SIG-M5 treated with dmso at 0.1 percent for 504 hours (cell line): ENCODE measurements at regions not wholly inside any gene's neighbourhood (a gene's known extent, or its start where the extent isn't known, plus 50 kb on each side); places are given as distances from the start of the nearest gene placed in this dataset.
"Not testable (repeated sequence)": the region's sequence is repeated elsewhere in the genome, so short reads cannot be mapped to it uniquely, and the experiment has no call there.

ENCODE experiments used
- DNase-seq: peaks from one replicate; lab custom pipeline; 2025; ENCODE audit not compliant: unreplicated experiment; lab: John Stamatoyannopoulos, UW

DNA sequence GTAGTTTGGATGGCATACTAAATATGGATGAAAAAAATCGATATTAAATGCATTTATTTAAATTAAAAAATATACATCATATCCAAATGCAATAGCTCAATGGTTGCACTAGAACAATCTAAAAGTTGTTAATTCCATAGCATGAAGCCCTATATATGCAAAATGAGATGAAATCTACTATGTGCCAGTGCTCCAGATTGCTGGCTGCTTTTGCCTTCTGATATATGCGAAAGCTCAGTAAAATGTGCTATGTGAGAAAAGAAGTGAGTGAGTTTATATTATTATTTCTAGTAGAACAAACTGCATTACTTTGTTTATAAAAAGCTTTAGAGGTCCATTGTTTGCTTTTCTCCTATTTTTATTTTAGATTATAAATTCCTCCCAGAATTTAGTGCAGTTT, 186.7 kb downstream of the MAT2B start:
- no peak for DNase-seq

DNA sequence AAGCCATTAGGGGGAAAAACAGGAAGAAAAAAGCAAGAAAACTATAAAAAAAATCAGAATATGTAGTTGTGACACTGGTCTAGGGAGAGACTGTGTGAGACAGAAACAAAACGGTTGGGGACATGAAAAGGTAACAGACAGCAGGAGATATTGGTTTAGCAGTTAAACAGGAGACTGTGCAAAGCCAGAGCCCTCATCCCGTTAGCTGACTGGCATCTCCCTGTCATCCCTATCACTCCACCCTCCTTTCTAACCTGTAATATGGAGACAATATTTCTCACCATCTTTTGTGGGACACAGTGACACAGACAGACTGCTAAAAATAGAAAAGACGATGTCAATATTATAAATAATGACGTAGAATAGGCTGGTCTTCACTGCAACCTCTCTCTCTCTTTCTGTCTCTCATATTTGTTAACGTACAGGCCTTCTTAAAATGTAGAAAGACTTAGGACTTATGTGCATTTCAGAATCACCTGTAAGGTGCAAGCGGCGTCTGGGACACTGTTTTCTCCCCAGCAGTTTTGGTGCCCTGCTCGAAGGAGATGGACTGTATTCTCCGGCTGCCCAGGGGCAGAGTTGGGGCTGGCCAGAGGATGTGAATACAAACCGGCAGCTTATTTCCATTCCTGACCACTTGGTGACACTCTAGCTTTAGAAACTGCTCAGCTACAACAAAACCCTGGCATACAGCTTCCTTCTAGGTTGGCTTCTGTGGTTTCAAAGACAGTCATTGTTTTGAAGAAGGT, 190.6 kb downstream of the MAT2B start:
- peak; percentile 72 for DNase-seq

DNA sequence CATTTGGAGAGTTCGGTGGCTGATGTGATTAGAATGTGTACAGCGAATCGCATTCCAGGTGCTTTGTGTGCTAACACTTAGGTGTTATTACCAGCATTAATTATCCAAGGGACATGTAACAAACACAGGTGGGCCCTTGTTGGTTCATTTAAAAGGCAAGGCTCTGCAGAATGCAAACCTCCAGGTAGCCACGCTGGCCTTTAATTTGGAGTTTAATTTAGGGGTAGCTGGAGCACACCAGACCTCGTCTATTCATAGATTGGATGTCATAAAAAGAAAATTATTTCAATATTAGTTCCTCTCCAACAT, 191.1 kb downstream of the MAT2B start:
- no peak for DNase-seq

DNA sequence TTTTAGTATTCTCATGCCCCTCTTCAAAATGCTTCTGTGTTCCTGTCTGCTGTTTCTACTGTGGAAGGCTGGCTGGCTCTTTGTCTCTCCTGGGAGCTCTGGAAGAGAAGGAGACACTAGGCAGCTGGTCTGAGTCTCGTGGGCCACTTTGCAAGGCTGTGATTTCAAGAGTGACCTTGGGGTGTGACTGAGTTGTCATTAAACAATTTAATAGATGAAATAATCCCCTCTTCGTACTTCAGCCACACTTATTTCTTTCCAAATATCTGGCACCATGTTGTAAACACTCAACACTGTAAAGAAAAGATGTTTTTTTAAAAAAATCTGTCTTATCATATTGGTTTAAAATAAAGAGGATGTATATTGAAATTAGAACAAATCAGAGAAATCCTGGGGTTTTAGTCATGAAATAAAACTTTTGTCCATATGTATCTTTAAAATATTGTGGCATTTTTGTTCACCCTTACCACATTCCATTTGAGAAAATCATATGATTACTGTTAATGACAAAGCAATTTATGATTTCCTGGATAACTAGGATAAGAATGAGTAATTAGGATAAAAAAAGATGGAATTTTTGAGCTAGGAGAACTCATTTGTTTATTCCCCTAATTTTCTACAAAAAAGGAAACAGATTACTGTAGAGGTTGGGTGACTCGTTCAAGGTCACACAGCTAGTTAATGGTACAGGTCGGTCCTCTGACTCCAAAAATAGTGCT, 200.8 kb downstream of the MAT2B start:
- no peak for DNase-seq

DNA sequence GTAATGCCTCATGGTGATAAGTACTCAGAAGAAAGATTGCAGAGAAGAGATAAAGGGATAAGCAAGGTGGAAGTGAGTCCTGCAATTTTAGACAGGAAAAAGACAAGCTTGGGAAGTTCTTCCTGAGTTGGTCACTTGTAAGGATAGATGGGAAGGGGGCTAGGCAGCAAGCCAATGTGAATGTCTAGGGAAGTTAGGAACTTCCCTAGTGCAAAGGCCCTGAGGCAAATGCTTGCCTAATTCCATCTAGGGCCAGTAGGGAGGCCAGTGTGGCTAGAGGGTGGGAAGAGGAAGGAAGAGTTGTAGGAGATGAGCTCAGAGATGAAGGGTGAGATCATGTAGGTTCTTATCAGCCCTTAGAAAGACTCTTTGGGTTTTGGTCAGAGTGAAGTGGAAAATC, 206.6 kb downstream of the MAT2B start:
- DNase-seq, result no peak

DNA sequence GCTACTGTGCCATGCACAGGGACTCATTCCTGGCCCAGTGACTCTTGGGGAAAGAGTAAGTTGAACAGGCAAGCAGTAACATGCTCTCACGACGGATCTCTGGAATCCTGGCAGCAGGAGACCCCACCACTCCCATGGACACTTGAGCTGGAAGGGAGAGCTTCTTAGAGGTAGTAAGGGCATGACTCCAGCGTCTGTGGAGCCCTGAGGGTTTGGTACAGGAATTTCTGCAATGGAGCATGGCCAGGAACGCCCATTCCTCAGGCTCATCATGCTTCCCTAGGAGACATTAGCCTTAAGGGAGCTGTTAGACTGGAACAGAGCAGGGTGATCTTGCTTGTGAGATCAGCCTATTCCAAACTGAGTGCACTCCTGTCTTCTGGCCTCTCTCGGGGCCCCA, 212.9 kb downstream of the MAT2B start:
- DNase-seq, result no peak

DNA sequence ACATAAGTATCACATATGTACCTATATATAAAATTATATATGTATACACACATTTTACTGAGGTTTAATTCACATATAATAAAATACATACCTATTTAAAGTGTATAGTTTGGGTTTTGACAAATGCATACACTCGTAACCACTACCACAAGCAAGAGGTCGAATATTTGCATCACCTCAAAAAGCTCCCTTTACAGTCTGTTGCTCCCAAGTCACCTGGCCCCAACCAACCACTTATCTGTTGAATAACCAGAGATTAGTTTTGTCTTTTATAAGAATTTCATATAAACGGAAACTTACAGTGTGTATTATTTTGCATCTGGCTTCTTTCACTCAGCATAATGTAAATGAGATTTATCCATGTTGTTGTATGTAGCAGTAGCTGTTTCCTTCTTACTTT, 218.9 kb downstream of the MAT2B start:
- no peak for DNase-seq

DNA sequence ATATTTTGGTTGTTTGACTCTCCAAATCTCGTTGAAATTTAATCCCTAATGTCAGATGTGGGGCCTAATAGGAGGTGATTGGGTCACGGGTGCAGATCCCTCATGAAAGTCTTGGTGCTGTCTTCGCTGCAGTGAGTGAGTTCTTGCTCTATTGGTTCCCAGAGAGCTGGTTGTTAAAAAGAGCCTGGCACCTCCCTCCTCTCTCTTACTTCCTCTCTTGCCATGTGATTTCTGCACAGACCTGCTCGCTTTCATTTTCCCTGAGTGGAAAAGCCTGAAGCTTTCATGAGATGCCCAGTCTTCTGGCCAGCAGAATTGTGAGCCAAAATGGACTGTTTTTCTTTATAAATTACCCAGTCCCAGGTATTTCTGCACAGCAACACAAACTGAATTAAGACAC, 221.6 kb downstream of the MAT2B start:
- DNase-seq, result no peak

DNA sequence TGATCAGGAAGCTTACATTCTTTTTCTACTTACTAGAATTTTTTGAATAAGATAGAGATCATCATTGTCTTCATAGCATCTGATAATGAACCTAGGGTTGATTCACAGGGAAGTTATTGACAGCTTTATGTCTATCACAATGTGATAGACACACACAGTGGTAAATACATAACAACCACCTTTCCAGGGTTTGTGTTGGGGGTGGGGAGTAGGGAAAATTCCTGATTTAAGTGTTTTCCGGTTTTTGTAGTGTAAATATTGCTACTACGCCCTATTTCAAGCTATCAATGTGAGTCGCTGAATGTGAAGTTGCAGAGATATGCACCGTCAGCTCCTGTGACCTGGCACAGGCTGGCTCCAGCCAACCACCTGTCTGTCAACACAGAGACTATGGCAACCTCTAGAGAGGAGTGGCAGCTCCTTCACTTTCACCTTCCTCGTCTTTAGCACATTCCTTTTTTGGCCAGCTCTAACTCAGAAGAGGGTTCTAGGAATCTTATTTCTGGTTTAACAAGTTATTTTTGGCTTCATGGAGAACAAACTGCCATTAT, 224.9 kb downstream of the MAT2B start:
- no peak for DNase-seq

DNA sequence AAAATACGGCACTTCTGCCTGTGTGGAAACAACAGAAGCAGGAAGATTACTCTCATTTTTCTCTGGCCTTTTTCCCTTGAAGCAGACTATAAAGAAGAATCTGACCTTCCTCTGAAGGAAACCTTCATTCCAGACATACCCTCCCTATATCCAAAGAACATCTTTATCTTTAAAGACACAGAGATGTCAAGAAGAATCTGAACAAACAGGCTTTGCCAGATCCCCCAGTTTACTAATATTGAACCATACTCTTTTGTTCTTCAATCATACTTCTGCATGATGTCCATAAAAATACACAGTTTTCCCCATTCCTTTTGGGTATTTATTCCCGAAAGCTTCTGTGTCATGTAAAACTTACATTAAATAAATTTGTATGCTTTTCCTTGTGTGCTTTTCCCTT, 225.8 kb downstream of the MAT2B start:
- no peak for DNase-seq

DNA sequence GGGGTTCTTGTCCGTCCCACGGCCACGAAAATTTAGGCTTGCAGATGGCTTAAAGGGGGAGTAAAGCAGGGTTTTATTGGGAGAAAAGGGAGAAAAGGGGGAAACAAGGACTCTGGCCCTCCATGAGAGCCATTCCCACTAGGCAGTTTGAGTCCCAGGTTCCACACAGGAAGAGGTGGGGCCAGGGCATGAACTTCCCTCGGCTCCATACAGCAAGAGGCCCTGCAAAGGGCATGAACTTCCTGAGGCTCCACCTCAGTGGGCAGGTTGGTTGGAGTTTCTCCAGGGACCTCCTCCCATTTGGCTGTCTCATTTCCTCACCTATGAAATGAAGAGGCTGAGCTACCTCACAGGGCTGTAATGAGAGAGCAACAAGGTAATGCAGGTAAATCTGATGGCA, 229.7 kb downstream of the MAT2B start:
- DNase-seq, result no peak

DNA sequence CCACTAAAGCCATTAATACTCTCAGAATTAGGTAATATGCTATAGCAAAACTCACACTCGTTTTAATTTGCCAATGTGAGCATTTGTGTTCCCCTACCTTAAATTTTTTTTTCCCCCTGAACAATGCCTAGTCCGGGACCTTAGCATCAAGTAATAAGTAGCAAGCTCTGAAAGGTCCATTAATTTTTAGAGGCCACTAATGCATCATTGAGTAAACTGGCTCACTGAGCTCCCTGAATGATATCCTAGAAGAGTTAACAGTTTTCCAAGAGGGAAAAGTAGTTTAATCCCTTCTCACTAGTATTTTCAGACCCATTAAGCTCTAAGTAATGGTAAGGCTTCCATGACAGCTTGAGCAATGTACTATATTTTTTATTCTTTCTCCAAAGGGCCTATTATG, 242.2 kb downstream of the MAT2B start:
- no peak for DNase-seq

DNA sequence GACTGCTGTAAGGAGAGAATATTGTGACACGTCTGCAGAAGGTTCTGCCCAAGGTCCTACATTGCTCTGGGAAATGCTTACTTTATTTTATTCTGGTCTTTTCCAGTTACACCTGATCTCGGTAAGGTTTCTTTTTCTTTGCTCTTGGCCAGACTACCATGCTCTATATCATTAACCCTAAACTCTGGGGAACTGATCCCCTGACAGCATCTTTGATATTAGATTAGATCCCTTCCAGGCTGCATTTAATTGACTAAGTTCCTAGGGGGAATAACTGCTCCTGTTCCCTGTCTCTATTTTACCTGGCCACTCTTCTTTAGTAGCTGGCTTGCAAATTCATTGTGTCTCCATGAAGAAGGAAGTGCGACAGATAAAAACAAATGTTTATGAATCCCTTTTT, 243.5 kb downstream of the MAT2B start:
- no peak for DNase-seq

DNA sequence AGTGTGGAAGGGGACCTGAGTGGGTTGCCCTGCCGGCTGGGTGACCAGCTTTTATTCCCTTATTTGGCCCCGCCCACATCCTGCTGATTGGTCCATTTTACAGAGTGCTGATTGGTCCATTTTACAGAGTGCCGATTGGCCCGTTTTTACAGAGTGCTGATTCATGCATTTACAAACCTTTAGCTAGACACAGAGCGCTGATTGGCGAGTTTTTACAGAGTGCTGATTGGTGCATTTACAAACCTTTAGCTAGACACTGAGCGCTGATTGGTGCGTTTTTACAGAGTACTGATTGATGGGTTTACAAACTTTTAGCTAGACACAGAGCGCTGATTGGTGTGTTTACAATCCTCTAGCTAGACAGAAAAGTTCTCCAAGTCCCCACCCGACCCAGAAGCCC, 245.0 kb downstream of the MAT2B start:
- not testable (repeated sequence) for DNase-seq

DNA sequence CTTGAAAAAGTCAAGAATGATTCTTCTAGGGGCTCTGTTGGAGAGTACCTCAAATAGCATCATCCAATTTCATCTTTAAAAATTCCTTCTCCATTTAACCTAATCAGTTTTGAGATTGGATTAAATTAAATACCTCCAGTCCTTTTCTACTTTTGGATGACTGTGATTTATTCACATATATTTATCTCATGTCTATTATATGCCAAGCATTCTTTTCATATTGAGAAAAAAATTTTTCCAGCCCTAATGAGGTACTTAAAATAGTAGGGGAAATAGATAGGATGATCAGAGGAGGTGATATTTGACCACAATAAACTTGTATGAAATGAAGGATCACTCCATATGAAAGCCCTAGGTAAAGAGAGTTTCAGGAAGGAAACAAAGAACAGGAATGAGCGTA, 250.1 kb downstream of the MAT2B start:
- DNase-seq, result no peak

DNA sequence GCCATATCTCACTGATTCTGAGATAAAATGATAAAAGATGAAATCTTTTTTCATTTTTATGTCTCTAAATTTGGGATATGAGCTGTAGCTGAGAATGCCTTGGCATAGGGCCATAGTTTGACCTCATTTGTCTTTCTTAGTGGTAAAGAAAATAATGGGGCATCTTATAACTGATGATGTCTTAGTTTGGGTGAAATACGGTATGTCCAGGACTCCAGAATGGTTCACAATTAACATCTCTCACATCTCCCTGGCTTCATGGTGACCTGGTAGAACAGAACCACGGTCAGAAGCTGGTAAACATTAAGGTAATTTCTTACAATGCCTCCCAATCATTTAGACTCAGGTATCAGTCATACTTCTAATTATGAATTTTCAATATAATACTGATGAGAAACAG, 250.8 kb downstream of the MAT2B start:
- no peak for DNase-seq

DNA sequence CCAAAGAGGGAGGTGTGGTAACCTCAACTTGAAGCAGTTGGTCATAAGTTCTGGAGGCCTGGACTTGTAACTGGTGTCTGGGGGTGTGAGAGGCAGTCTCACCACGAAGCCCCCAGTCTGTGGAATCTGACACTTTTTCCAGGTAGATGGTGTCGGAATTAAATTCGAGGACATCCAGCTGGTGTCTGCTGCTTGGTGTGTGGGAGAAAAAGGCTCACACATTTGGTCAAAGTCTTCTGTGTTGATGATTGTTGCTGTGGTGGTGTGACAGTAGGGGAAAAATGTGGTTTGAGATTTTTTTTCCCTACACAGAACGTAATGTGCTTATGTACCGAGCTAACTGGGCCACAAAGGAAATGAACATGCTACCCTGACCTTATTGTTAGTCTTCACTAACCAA, 251.9 kb downstream of the MAT2B start:
- DNase-seq, result no peak

DNA sequence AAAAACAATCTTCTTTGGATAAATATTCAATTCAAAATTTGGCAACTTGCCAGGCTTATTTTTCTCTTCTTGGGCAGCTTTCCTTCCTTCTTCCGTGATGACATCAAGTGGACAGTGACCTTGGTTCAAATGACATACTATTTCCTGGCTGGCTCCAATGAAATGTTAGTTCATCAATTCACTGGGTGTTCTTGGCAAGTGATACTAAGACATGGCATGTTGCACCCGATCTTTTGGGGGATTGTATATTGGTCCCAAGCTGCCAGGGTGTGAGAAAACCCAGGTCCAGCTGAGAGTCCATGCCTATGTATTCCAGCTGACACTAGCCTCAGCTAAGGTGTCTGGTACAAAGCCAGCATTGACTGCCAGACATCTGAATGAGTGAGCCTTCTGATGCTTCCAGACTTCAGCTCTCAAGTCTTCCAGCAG, 252.9 kb downstream of the MAT2B start:
- DNase-seq, result no peak

DNA sequence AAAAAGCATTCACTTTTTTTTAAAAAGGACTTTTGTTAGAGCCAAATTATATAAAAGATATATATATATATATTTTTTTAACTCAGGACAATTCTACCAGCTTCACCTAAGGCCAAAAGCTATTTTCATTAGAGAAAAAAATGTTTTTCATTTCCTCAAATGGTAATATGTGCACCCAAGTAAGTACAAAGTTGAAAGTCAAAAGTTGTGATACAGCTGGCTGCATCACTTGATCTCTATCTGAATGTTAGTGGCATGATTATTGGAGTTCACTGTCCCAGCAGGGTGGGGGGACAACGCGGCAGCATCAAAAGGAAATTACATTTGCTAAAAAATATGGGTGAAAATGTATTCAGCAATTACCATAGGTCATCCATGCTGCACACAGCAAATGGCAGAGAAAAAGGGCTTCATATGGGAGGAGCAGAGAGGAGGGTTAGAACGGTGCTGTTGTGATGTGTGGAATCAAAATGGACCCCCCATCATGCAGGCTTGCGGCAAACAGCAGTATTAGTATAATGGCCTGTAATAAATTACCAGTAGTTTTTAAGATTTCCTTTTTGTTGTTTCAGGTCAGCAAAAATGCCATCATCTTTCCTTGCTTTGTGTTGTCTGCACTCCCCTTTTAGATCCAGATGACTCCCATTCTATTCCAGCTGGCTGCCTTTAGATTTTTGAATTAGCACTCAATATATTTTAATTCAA, 253.7 kb downstream of the MAT2B start:
- no peak for DNase-seq

DNA sequence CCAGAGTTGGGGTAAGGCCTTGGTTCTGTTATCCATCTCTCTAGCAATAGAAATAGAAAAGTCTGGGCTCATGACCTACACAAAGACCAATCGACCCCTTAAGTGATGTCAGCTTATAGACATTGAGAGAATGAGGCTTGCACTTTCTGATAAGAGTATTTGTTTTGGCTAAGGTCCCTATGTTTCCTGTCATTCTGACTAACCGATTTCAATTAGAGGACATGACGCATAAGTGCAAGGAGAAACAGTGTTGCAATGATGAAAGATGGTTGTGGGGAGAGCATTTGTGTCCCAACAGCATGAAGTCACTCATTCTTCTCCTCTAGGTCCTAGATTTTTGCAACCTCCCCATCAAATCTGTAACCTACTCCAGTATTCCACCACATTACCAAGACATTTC, 255.1 kb downstream of the MAT2B start:
- no peak for DNase-seq

DNA sequence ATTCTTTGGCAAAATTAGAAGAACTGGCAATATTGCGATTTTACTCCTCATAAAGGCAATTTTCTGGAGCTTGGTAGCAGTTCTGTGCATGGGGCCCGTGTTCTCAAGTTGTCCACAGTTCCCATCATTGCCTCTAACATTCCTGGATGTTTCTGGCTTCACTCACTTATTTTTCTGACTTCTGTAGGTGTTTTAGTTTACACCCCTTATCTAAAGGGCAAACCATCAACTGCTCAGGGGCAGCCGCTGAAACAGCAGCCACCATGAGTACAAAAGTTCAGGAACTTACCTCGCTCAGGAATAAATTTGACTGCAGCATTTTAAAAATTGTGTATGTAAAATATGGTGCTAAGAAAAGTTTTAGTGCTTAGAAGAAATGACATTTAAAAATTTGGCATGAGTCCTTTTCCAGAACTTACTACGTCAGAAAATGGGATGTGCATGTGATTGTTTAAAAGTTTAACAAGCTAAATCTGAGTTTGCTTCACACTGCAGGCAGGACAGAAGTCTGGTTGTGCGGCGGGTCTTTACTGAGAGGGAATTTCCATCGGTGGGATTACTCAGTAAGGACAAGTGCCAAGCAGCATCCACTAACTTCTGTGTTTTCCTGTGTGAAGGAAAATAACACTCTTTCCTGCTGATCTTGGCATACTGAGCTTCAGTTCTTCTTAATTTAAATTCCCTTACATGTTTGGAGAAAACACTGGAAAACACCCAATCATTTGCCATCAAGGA, 261.7 kb downstream of the MAT2B start:
- DNase-seq, result no peak
